Peyer's patch (tissue), 4 donors: ENCODE measurements at regions not wholly inside any gene's neighbourhood (a gene's known extent, or its start where the extent isn't known, plus 50 kb on each side); places are given as distances from the start of the nearest gene placed in this dataset.

ENCODE experiments used
- DNase-seq, 3 donors: peaks; one replicate each; pipeline ENCODE4 v3.0.0-alpha.2; 2017 to 2019
- H3K27ac ChIP-seq, 4 donors: fragments of 200-600 bp; sonication (generic); one replicate each; pipeline ENCODE4 v1.5.1; 2016 to 2019
- H3K27me3 ChIP-seq, 2 donors: fragments of 200-600 bp; sonication (generic); one replicate each; pipeline ENCODE4 v1.5.1; 2019
- H3K36me3 ChIP-seq, 3 donors: fragments of 200-600 bp; sonication (generic); one replicate each; pipeline ENCODE4 v1.5.1; 2016 to 2019
- H3K4me1 ChIP-seq, 4 donors: fragments of 200-600 bp; sonication (generic); one replicate each; pipeline ENCODE4 v1.5.1; 2016 to 2019
- H3K4me3 ChIP-seq, 4 donors: fragments of 200-600 bp; sonication (generic); 1 replicate in 3 of 4; 2 replicates in 1 of 4; pipeline ENCODE4 v1.5.1; 2016 to 2019; ENCODE audit warnings: mild to moderate bottlenecking in 1 of 4
- H3K9me3 ChIP-seq, 4 donors: fragments of 200-600 bp; sonication (generic); one replicate each; pipeline ENCODE4 v1.5.1; 2016 to 2019; ENCODE audit warnings: mild to moderate bottlenecking in 1 of 4
- POLR2A ChIP-seq, 2 donors: fragments of 450-650 bp; IDR thresholded peaks; one replicate each; pipeline ENCODE4 v1.5.1; 2017; ENCODE audit warnings: antibody characterized with exemption in 2 of 2, mild to moderate bottlenecking in 2 of 2, moderate library complexity in 2 of 2
- TF ChIP-seq, protein P1 (sequence below), 6 experiments: fragments of 450-650 bp in 4 of 6; fragments of 200-600 bp in 2 of 6; sonication (generic) in 1 of 6; IDR thresholded peaks; one replicate each; pipeline ENCODE4 v1.5.1; 2017 to 2019; ENCODE audit warnings: antibody characterized with exemption in 6 of 6, mild to moderate bottlenecking in 3 of 6, moderate library complexity in 1 of 6

DNA sequence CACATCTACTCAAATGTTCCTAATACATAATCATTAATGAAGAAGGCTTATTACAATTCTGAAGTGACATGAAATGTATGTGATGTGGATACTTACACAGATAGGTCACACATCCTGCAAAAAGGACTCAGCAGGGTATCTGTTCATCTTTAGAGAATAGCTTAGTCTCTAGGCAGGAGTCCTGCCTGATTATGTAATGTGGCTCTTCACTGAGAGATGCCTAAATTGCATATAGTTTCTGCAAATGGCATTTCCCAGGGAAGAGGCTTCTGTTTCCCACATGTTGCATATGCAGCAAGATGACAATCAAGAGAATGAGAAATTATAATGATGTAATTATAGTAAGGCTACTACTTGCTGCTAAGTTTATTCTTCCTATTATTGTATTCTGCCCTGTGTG is 58.8 kb upstream of the SLC36A4 start:
- Histone ChIP-seq H3K27me3 (no peaks in the 10 kb centered on the region), H3K36me3 (no peaks in the 10 kb centered on the region), H3K27ac (no peak overlapping the region), H3K9me3 (peaks cover 0 to 7% (median 3%) of the 10 kb centered on the region in 4 donors), H3K4me3 (no peak overlapping the region), H3K4me1 (no peaks in the 10 kb centered on the region)
- no peak for DNase-seq
- TF ChIP-seq, protein P1, sequence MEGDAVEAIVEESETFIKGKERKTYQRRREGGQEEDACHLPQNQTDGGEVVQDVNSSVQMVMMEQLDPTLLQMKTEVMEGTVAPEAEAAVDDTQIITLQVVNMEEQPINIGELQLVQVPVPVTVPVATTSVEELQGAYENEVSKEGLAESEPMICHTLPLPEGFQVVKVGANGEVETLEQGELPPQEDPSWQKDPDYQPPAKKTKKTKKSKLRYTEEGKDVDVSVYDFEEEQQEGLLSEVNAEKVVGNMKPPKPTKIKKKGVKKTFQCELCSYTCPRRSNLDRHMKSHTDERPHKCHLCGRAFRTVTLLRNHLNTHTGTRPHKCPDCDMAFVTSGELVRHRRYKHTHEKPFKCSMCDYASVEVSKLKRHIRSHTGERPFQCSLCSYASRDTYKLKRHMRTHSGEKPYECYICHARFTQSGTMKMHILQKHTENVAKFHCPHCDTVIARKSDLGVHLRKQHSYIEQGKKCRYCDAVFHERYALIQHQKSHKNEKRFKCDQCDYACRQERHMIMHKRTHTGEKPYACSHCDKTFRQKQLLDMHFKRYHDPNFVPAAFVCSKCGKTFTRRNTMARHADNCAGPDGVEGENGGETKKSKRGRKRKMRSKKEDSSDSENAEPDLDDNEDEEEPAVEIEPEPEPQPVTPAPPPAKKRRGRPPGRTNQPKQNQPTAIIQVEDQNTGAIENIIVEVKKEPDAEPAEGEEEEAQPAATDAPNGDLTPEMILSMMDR (IDR thresholded peaks at IDR 0.05): no peak
- TF ChIP-seq POLR2A (IDR thresholded peaks at IDR 0.05): no peak

DNA sequence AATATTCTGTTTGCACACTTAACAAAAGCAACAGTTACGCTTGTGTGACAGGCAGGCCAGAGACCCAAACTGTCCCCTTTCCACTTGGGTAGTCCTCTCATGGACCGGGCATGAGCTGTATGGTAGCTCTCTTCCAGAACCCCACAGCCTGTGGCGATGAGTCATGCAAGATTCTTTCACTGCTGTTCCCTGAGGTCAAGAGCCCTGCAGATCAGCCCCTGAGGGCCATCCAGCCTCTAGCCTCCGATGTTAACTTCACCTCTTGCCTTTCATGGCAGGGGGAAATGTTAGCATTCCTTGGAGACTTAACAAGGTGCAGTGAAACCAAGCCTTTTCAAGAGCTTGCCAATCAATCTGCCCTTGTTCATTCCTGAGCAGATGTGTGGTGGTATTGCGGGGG is 63.2 kb upstream of the DEUP1 start:
- DNase-seq: no peak
- Histone ChIP-seq H3K27me3 (no peaks in the 10 kb centered on the region), H3K36me3 (no peaks in the 10 kb centered on the region), H3K9me3 (no peaks in the 10 kb centered on the region), H3K4me3 (no peak overlapping the region), H3K27ac (no peak overlapping the region), H3K4me1 (no peaks in the 10 kb centered on the region)
- TF ChIP-seq POLR2A (IDR thresholded peaks at IDR 0.05): no peak
- TF ChIP-seq, protein P1 (IDR thresholded peaks at IDR 0.05): no peak

DNA sequence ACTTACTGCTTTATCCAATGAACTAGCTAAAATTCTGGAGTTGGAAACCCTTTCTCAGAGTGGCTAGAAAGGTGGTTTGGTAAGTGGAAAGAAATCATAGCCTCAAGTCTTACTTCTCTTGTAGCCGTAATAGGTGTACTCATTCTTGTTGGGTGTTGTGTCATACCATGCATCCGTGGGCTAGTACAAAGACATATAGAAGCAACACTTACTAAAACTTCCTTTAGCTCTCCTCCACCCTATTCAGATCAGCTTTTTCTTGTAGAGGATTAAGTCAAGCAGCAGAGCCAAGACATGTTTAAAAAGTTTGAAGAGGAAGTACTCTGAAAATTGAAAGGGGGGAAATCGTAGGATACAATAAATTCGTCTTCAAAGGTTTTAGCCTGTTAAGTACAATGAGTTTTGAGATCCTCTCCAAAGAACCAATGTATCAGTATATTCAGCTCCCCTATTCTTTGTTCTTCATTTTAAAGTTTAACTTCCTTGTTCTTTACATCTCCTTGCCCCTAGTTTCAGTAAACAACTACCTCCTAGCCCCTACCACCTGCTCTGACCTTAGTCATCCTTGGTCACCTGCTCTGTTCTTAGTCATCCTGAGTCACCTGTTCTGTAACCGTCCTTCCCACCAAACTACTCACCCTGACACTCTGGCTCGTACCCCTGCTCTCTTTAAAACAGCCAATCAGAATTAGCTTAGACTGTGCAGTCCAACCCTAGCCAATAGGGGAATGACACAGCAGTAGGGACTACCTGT is 62.1 kb upstream of the DEUP1 start:
- Histone ChIP-seq H3K36me3 (no peaks in the 10 kb centered on the region), H3K9me3 (no peaks in the 10 kb centered on the region), H3K4me1 (no peaks in the 10 kb centered on the region), H3K4me3 (no peak overlapping the region), H3K27ac (no peak overlapping the region), H3K27me3 (no peaks in the 10 kb centered on the region)
- DNase-seq: no peak
- TF ChIP-seq POLR2A (IDR thresholded peaks at IDR 0.05): no peak
- TF ChIP-seq, protein P1 (IDR thresholded peaks at IDR 0.05): no peak

DNA sequence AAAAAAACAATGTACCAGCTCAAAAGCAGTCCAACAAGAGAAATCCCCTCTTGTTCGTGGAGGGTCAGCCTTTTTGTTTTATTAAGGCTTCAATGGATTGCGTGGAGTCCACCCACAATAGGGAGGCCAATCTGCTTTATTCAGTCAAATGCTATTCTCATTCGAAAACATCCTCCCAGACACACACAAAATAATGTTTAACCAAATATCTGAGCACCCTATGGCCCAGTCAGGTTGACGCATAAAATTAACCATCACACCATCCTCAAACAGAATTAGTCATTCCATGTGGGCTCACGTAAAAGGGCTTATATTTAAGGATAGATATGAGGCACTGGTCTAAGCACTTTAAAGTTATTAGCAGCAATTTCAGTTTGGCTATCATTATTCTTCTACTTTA is 58.9 kb upstream of the DEUP1 start:
- no peak overlapping the region for H3K4me3 ChIP-seq
- TF ChIP-seq POLR2A (IDR thresholded peaks at IDR 0.05): no peak
- TF ChIP-seq, protein P1 (IDR thresholded peaks at IDR 0.05): no peak
- DNase-seq: no peak

DNA sequence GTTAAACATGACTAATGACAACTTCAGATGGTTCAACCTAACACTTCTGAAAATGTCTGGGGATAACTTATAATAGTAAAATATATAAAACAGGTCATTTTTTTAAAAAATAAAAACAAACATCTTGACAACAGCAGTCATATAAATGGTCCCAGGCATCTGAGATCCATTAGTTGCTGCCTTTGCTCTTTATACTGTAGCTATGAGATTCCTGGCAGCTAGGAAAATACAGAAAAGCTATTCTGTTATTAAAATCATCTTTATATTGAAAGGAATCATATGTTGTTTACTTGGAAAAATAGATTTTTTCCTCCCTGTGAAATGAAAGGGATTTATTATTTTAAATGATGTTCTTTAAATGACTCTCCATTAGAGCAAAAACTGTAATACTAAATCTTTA is 55.7 kb upstream of the DEUP1 start:
- Histone ChIP-seq H3K9me3 (no peaks in the 10 kb centered on the region), H3K36me3 (no peaks in the 10 kb centered on the region), H3K27ac (no peak overlapping the region), H3K4me1 (no peaks in the 10 kb centered on the region), H3K27me3 (no peaks in the 10 kb centered on the region), H3K4me3 (no peak overlapping the region)
- TF ChIP-seq, protein P1 (IDR thresholded peaks at IDR 0.05): no peak
- no peak for TF ChIP-seq POLR2A (IDR thresholded peaks at IDR 0.05)
- DNase-seq: no peak

More for the DNA sequence above, 58.9 kb upstream of the DEUP1 start:
- Histone ChIP-seq H3K9me3 (no peaks in the 10 kb centered on the region), H3K4me1 (no peaks in the 10 kb centered on the region), H3K27me3 (no peaks in the 10 kb centered on the region), H3K36me3 (no peaks in the 10 kb centered on the region), H3K27ac (no peak overlapping the region)
